ENCODE measurements at regions not wholly inside any gene's neighbourhood (a gene's known extent, or its start where the extent isn't known, plus 50 kb on each side); places are given as distances from the start of the nearest gene placed in this dataset.

DNA sequence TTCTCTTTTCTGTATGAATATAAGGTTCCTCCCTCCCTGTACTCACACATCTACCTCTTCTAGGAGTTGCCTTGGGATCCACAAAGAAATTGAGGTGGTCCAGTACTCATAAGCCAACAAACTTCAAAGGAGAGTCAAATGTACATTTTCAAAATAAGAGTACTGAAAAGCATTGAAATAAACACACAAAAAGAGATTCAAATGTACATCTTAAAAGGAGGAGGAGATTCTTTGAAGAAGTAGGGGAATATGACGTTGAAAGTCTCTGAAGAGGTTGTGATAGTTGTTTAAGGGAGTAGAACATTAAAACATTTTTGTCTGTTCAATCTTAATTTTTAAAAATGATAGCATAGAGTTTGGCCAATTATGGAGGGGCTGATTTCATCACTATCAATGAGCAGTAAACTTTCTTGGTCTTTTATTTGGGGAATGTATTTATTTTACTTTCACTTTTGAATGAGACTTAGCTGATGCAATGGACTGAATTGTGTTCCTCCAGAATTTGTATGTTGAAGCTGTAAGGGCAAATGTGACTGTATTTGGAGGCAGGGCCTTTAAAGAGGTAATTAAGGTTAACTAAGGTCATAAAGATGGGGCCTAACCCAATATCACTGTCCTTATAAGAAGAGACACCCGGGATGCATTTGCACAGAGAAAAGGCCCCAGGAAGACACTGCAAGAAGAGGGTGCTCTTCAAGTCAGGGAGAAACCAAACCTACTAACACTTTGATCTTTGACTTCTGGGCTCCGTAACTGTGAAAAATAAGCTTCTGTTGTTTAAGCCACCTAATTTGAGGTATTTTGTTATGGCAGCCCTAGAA lies 226.3 kb upstream of the PGRMC2 start:
- Histone ChIP-seq H3K9me3 (ENCODE audit: severe bottlenecking) (no peaks in the 10 kb centered on the region), H3K27ac (ENCODE audit: poor library complexity, severe bottlenecking) (no peak overlapping the region), H3K4me3 (ENCODE audit: severe bottlenecking) (no peak overlapping the region), H3K27me3 (ENCODE audit: insufficient read depth, poor library complexity, severe bottlenecking) (no peaks in the 10 kb centered on the region), H3K36me3 (ENCODE audit: low read depth) (no peaks in the 10 kb centered on the region), H3K4me1 (ENCODE audit: insufficient read depth, poor library complexity, severe bottlenecking) (peaks cover 18% of the 10 kb centered on the region)
- DNase-seq (ENCODE audit: low spot score) (no peak), ATAC-seq (ENCODE audit: low read depth) (no peak)
- no peak for TF ChIP-seq CTCF (IDR thresholded peaks at IDR 0.05; ENCODE audit: poor library complexity, severe bottlenecking)

DNA sequence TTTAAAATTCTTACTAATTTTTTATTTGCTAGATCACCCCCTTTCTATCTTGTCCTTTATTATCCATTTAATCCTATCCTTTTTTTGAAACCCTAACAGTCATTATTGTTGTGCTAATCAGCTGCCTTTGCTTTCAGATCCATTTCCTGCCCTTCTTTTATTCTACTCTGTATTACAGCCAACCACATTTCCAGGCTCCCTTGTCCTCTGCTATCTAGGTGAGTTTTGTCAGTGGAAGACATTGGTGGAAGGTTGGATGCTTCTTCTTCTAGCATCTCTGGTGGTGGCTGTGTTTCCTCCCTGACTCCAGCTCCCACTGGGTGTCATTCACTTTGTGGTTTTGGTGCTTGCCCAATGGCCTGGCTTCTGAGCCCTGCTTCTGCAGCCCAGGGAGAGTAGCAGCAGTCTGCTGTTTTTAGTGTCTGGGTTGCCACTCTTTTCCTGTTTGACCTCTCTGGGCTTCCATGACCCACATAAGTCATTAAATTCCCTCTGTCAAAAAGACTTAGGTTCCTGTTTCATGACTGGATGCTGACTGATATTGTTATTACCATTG lies 225.2 kb upstream of the PGRMC2 start:
- Histone ChIP-seq H3K4me1 (ENCODE audit: insufficient read depth, poor library complexity, severe bottlenecking) (peaks cover 14% of the 10 kb centered on the region), H3K27ac (ENCODE audit: poor library complexity, severe bottlenecking) (no peak overlapping the region), H3K9me3 (ENCODE audit: severe bottlenecking) (no peaks in the 10 kb centered on the region), H3K27me3 (ENCODE audit: insufficient read depth, poor library complexity, severe bottlenecking) (no peaks in the 10 kb centered on the region), H3K36me3 (ENCODE audit: low read depth) (no peaks in the 10 kb centered on the region), H3K4me3 (ENCODE audit: severe bottlenecking) (no peak overlapping the region)
- TF ChIP-seq CTCF (IDR thresholded peaks at IDR 0.05; ENCODE audit: poor library complexity, severe bottlenecking) = no peak
- DNase-seq (ENCODE audit: low spot score) = no peak
- no peak for ATAC-seq (ENCODE audit: low read depth)

DNA sequence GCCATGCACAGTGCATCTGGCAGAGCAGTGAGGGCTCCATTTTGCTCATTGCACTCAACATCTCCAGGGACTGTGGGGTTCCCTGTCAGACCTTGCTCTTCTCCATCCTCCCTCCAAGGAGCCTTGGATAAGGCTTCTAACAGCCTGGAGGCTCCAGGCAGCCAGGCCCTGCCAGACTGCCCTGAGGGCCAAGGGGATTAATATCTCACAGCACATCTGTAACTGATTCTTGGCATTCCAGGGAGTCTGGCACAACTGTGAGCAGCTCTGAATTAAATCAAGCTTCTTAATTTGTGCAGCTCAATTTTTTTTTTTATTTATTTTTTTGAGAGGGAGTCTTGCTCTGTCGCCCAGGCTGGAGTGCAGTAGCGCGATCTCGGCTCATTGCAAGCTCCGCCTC lies 224.5 kb upstream of the PGRMC2 start:
- no peak for ATAC-seq (ENCODE audit: low read depth)
- no peak overlapping the region for H3K4me3 ChIP-seq (ENCODE audit: severe bottlenecking)
- H3K27me3 ChIP-seq (ENCODE audit: insufficient read depth, poor library complexity, severe bottlenecking) = no peaks in the 10 kb centered on the region
- no peaks in the 10 kb centered on the region for H3K9me3 ChIP-seq (ENCODE audit: severe bottlenecking)
- DNase-seq (ENCODE audit: low spot score) = no peak
- H3K4me1 ChIP-seq (ENCODE audit: insufficient read depth, poor library complexity, severe bottlenecking) = peaks cover 7% of the 10 kb centered on the region
- TF ChIP-seq CTCF (IDR thresholded peaks at IDR 0.05; ENCODE audit: poor library complexity, severe bottlenecking) = no peak
- H3K27ac ChIP-seq (ENCODE audit: poor library complexity, severe bottlenecking) = no peak overlapping the region
- no peaks in the 10 kb centered on the region for H3K36me3 ChIP-seq (ENCODE audit: low read depth)

DNA sequence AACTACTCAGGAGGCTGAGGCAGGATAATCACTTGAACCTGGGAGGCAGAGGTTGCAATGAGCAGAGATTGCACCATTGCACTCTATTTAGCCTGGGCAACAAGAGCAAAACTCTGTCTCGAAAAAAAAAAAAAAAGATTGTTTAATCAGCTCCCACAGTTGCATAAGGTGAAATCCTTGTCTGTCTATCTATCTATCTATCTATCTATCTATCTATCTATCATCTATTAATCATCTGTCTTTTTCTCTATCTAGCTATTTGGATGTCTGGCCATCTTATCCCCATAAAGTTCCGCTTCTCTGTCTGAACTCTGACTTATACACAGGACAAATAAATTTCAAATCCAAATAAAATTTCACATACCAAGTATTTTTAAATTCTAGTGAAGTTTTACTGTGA lies 223.2 kb upstream of the PGRMC2 start:
- TF ChIP-seq CTCF (IDR thresholded peaks at IDR 0.05; ENCODE audit: poor library complexity, severe bottlenecking) = no peak
- DNase-seq (ENCODE audit: low spot score) = no peak
- no peak for ATAC-seq (ENCODE audit: low read depth)
- Histone ChIP-seq H3K36me3 (ENCODE audit: low read depth) (no peaks in the 10 kb centered on the region), H3K4me1 (ENCODE audit: insufficient read depth, poor library complexity, severe bottlenecking) (peaks cover 5% of the 10 kb centered on the region), H3K9me3 (ENCODE audit: severe bottlenecking) (no peaks in the 10 kb centered on the region), H3K4me3 (ENCODE audit: severe bottlenecking) (no peak overlapping the region), H3K27me3 (ENCODE audit: insufficient read depth, poor library complexity, severe bottlenecking) (no peaks in the 10 kb centered on the region), H3K27ac (ENCODE audit: poor library complexity, severe bottlenecking) (no peak overlapping the region)
